ENCODE measurements at regions not wholly inside any gene's neighbourhood (a gene's known extent, or its start where the extent isn't known, plus 50 kb on each side); places are given as distances from the start of the nearest gene placed in this dataset.

DNA sequence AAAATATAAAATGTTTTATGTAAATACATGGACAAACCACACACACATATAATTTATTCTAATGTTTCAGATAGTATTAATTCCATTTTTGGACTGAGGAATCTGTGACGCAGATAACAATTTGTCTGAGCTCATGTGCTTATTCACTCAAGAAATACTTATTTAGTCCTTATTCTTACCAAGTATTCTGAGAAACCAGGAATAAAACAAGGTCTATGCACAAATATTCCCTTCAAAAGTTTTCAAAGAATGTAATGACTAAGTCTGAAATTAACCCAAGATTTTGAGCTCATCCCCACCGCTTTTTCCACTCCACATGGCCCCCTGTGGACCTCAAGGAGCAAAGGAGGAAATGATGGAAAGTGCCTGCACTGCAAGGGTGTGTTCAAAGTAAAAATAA, 1022.3 kb downstream of the EFNA5 start:
- ChIA-PET POLR2A (interaction anchor here (0.8 kb wide), 1 partner anchor 30 kb away, joined by 3 read pairs; no protein-coding TSS in a partner anchor), CTCF (no interaction called here)
- H3K4me1 Mint-ChIP-seq (ENCODE audit: insufficient read depth, unreplicated experiment) = no peaks in the 10 kb centered on the region
- H3K4me3 Mint-ChIP-seq (ENCODE audit: unreplicated experiment) = no peak overlapping the region
- intact Hi-C loops (cut with micrococcal nuclease) = no loop called here
- H3K36me3 Mint-ChIP-seq (ENCODE audit: insufficient read depth, unreplicated experiment) = no peaks in the 10 kb centered on the region
- no peak for TF ChIP-seq CTCF (IDR thresholded peaks at IDR 0.05; ENCODE audit: unreplicated experiment)
- H3K27me3 Mint-ChIP-seq (ENCODE audit: insufficient read depth, unreplicated experiment) = no peaks in the 10 kb centered on the region
- no TSS peak for BruUV-seq (replicated peaks)
- no peaks in the 10 kb centered on the region for H3K9me3 Mint-ChIP-seq (ENCODE audit: unreplicated experiment)
- no peak for DNase-seq (ENCODE audit: unreplicated experiment)
- H3K27ac Mint-ChIP-seq (ENCODE audit: low read depth, unreplicated experiment) = no peak overlapping the region

- no peak for TF ChIP-seq CTCF (IDR thresholded peaks at IDR 0.05; ENCODE audit: unreplicated experiment)
- intact Hi-C loops (cut with micrococcal nuclease) = no loop called here
- Mint-ChIP-seq H3K27me3 (ENCODE audit: insufficient read depth, unreplicated experiment) (no peaks in the 10 kb centered on the region), H3K9me3 (ENCODE audit: unreplicated experiment) (no peaks in the 10 kb centered on the region), H3K4me1 (ENCODE audit: insufficient read depth, unreplicated experiment) (no peaks in the 10 kb centered on the region), H3K4me3 (ENCODE audit: unreplicated experiment) (no peak overlapping the region), H3K27ac (ENCODE audit: low read depth, unreplicated experiment) (no peak overlapping the region), H3K36me3 (ENCODE audit: insufficient read depth, unreplicated experiment) (no peaks in the 10 kb centered on the region)
- CTCF ChIA-PET = no interaction called here
- no TSS peak for BruUV-seq (replicated peaks)
- POLR2A ChIA-PET = no interaction called here
- no peak for DNase-seq (ENCODE audit: unreplicated experiment)
Observed at GRCh38 chr5:106646106-106646505, 1024.6 kb downstream of the EFNA5 start.

DNA sequence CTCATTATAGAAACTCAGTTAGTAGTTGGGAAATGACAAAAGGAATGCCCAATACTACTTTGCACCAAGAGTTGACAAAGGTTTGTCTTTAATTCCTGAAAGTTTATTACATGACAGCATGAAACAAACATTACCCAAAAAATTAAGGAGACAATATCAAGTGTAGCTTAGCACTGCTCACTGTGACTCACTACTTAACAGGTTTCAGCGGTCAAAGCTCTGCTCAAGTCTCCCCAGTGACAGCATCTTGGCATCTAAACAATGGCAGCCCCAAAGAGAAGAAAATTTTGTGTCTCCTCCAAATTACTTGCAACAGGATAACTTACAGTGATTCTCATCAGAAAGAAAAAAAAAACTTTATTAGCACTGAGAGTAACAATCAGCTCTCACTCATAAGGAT, 1030.2 kb downstream of the EFNA5 start:
- no peaks in the 10 kb centered on the region for H3K4me1 Mint-ChIP-seq (ENCODE audit: insufficient read depth, unreplicated experiment)
- H3K27ac Mint-ChIP-seq (ENCODE audit: low read depth, unreplicated experiment) = no peak overlapping the region
- ChIA-PET POLR2A (interaction anchor here (0.7 kb wide), 1 partner anchor 795 kb away, joined by 3 read pairs; no protein-coding TSS in a partner anchor), CTCF (no interaction called here)
- no peaks in the 10 kb centered on the region for H3K27me3 Mint-ChIP-seq (ENCODE audit: insufficient read depth, unreplicated experiment)
- peaks cover 7% of the 10 kb centered on the region for H3K9me3 Mint-ChIP-seq (ENCODE audit: unreplicated experiment)
- no peak for TF ChIP-seq CTCF (IDR thresholded peaks at IDR 0.05; ENCODE audit: unreplicated experiment)
- intact Hi-C loops (cut with micrococcal nuclease) = no loop called here
- H3K4me3 Mint-ChIP-seq (ENCODE audit: unreplicated experiment) = no peak overlapping the region
- DNase-seq (ENCODE audit: unreplicated experiment) = no peak
- no TSS peak for BruUV-seq (replicated peaks)
- H3K36me3 Mint-ChIP-seq (ENCODE audit: insufficient read depth, unreplicated experiment) = no peaks in the 10 kb centered on the region

GRCh38 chr5:106639488-106639887, 1031.2 kb downstream of the EFNA5 start:
- ChIA-PET CTCF (interaction anchor here (0.7 kb wide), 1 partner anchor 138 kb away, joined by 3 read pairs; no protein-coding TSS in a partner anchor), POLR2A (no interaction called here)
- Mint-ChIP-seq H3K27ac (ENCODE audit: low read depth, unreplicated experiment) (no peak overlapping the region), H3K27me3 (ENCODE audit: insufficient read depth, unreplicated experiment) (no peaks in the 10 kb centered on the region), H3K36me3 (ENCODE audit: insufficient read depth, unreplicated experiment) (no peaks in the 10 kb centered on the region), H3K4me3 (ENCODE audit: unreplicated experiment) (no peak overlapping the region), H3K4me1 (ENCODE audit: insufficient read depth, unreplicated experiment) (no peaks in the 10 kb centered on the region), H3K9me3 (ENCODE audit: unreplicated experiment) (peaks cover 7% of the 10 kb centered on the region)
- intact Hi-C loops (cut with micrococcal nuclease) = no loop called here
- no peak for DNase-seq (ENCODE audit: unreplicated experiment)
- no TSS peak for BruUV-seq (replicated peaks)
- no peak for TF ChIP-seq CTCF (IDR thresholded peaks at IDR 0.05; ENCODE audit: unreplicated experiment)

Data from MCF 10A (cell line).